Left lung (tissue), 4 donors: ENCODE measurements at regions not wholly inside any gene's neighbourhood (a gene's known extent, or its start where the extent isn't known, plus 50 kb on each side); places are given as distances from the start of the nearest gene placed in this dataset.

Experiments used
- ATAC-seq: fragments of 200-7000 bp; cut with Tn5 transposase; one replicate; pipeline ENCODE4 v1.9.1; 2020; ENCODE audit warnings: moderate library complexity
- DNase-seq, 4 donors: peaks; one replicate each; pipeline ENCODE4 v3.0.0-alpha.2; 2013 to 2020
- H3K27ac ChIP-seq, 2 donors: fragments of 200-600 bp; sonication (generic) in 1 of 2; one replicate each; pipeline versions ENCODE4 v1.5.0 to v1.8.0; 2020 to 2021
- H3K27me3 ChIP-seq, 2 donors: fragments of 200-600 bp; sonication (generic) in 1 of 2; one replicate each; pipeline versions ENCODE4 v1.5.0 to v1.8.0; 2020 to 2021
- H3K36me3 ChIP-seq, 2 donors: fragments of 200-600 bp; sonication (generic) in 1 of 2; one replicate each; pipeline versions ENCODE4 v1.5.0 to v1.8.0; 2020 to 2021
- H3K4me1 ChIP-seq, 2 donors: fragments of 200-600 bp; one replicate each; pipeline ENCODE4 v1.8.0; 2021
- H3K4me3 ChIP-seq, 2 donors: fragments of 200-600 bp; sonication (generic) in 1 of 2; one replicate each; pipeline versions ENCODE4 v1.5.0 to v1.8.0; 2020 to 2021; ENCODE audit warnings: mild to moderate bottlenecking in 1 of 2
- H3K9me3 ChIP-seq, 2 donors: fragments of 200-600 bp; sonication (generic) in 1 of 2; one replicate each; pipeline versions ENCODE4 v1.5.0 to v1.8.0; 2020 to 2021
- intact Hi-C, 2 donors: fragments of 100-400 bp; cut with DNase I; formaldehyde crosslinking; loops; one replicate each; pipeline versions ENCODE4 v1.11.2 to v1.14.2; 2022
- TF ChIP-seq, protein P1 (sequence below), 2 donors: fragments of 200-600 bp; sonication (generic) in 1 of 2; IDR thresholded peaks; one replicate each; pipeline versions ENCODE4 v1.5.0 to v1.8.0; 2021; ENCODE audit warnings: antibody characterized with exemption in 2 of 2
- donor health status: DM: no; HTN: yes; CAD: no.
- donor health status: DM: no; HTN: no; CAD: no.

DNA sequence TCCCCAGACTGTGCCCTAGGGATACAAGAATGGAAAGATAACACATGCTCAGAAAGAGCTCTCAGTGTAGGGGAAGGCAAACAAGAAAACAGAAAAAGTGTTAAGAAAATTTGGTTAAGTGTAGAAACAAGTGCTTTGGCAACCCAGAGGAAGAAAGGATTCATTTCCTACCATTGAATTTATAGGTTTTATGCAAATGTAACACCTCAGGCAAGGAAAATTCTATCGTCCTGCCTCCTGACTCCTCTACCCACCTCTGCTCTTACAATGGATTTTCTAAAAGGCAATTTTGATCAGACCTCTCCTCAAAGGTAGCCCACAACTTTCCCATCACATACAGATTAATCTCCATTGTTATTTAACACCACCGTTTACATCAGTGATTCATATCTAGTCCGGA is 298.7 kb downstream of the RFC3 start:
- no peak overlapping the region for H3K4me3 ChIP-seq
- H3K9me3 ChIP-seq: no peaks in the 10 kb centered on the region
- H3K36me3 ChIP-seq: no peaks in the 10 kb centered on the region
- ATAC-seq (no peak), DNase-seq (no peak)
- TF ChIP-seq, protein P1, sequence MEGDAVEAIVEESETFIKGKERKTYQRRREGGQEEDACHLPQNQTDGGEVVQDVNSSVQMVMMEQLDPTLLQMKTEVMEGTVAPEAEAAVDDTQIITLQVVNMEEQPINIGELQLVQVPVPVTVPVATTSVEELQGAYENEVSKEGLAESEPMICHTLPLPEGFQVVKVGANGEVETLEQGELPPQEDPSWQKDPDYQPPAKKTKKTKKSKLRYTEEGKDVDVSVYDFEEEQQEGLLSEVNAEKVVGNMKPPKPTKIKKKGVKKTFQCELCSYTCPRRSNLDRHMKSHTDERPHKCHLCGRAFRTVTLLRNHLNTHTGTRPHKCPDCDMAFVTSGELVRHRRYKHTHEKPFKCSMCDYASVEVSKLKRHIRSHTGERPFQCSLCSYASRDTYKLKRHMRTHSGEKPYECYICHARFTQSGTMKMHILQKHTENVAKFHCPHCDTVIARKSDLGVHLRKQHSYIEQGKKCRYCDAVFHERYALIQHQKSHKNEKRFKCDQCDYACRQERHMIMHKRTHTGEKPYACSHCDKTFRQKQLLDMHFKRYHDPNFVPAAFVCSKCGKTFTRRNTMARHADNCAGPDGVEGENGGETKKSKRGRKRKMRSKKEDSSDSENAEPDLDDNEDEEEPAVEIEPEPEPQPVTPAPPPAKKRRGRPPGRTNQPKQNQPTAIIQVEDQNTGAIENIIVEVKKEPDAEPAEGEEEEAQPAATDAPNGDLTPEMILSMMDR (IDR thresholded peaks at IDR 0.05): no peak
- intact Hi-C loops: no loop called here
- H3K27me3 ChIP-seq: no peaks in the 10 kb centered on the region
- H3K27ac ChIP-seq: no peak overlapping the region
- no peaks in the 10 kb centered on the region for H3K4me1 ChIP-seq

DNA sequence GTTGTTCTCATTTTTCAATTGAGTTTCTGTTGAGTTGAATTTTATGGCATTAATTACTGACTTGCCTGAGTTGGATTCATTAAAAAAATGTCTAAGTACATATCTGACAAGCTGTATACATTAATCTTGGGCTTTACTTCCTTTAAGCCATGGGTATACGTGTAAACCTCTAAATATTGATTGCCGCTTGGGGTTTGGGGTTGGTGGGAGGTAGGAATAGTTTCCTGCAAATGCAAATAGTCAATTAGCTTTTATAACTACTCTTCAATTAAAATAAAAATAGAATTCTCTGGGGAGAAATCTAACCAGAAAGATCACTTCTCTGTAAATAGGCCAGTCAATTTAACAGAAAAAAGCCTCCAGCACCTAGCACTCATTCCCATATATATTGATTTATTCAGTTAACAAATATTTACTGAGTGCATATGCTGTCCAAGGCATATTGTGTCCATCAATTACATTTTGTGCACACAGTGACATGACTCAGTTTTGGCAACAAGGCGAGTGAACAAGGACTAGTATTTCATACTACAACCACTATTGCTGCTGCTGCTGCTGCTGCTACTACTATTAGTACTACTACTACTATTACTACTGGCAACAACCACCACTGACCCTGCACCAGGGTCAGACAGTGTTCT is 306.8 kb downstream of the RFC3 start:
- no peak overlapping the region for H3K27ac ChIP-seq
- TF ChIP-seq, protein P1 (IDR thresholded peaks at IDR 0.05): no peak
- no peaks in the 10 kb centered on the region for H3K9me3 ChIP-seq
- intact Hi-C loops: no loop called here
- no peak overlapping the region for H3K4me3 ChIP-seq
- ATAC-seq (no peak), DNase-seq (no peak)
- H3K27me3 ChIP-seq: no peaks in the 10 kb centered on the region
- no peaks in the 10 kb centered on the region for H3K4me1 ChIP-seq
- no peaks in the 10 kb centered on the region for H3K36me3 ChIP-seq

DNA sequence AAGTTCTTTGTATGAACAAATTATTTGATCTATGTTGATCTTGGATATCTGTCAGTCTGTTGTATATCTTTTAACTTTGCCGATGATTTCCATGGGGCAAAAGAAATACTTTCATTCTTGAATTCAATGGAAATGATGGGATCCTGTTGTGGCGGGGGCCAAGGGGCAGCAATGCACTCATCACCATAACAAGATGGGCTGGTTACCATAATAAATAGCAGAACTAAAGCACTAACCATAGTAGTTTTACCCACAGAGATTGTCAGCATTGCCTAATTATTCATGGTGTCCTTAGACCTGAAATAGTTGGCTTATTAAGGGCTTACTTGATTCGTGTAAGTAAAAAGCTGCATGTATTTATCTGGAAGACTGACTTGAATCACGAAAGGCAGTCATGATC is 309.6 kb downstream of the RFC3 start:
- Histone ChIP-seq H3K4me3 (no peak overlapping the region), H3K36me3 (no peaks in the 10 kb centered on the region), H3K27me3 (no peaks in the 10 kb centered on the region), H3K4me1 (no peaks in the 10 kb centered on the region), H3K9me3 (no peaks in the 10 kb centered on the region), H3K27ac (no peak overlapping the region)
- DNase-seq (no peak), ATAC-seq (no peak)
- intact Hi-C loops: no loop called here
- TF ChIP-seq, protein P1 (IDR thresholded peaks at IDR 0.05): no peak

DNA sequence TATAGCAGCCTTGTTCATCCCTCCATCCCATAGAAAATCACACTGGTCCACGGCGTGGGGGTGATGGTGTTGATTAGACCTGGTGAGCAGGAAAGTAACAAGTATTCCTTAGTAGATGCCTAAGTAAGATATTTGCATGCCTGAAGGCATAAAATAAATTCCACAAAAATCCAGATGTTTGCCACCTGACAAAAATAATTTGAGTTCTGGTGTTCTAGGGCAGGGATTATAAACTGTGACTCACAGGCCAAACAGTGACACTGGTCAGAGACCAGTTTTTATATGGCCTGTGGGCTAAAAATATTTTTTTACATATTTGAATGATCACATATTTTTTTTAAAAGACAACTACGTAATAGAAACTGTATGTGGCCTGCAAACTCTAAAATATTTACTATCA is 310.7 kb downstream of the RFC3 start:
- TF ChIP-seq, protein P1 (IDR thresholded peaks at IDR 0.05): no peak
- intact Hi-C loops: no loop called here
- H3K4me3 ChIP-seq: no peak overlapping the region
- no peaks in the 10 kb centered on the region for H3K9me3 ChIP-seq
- no peak overlapping the region for H3K27ac ChIP-seq
- no peak for DNase-seq
- H3K36me3 ChIP-seq: no peaks in the 10 kb centered on the region
- no peaks in the 10 kb centered on the region for H3K27me3 ChIP-seq
- no peaks in the 10 kb centered on the region for H3K4me1 ChIP-seq
- no peak for ATAC-seq

DNA sequence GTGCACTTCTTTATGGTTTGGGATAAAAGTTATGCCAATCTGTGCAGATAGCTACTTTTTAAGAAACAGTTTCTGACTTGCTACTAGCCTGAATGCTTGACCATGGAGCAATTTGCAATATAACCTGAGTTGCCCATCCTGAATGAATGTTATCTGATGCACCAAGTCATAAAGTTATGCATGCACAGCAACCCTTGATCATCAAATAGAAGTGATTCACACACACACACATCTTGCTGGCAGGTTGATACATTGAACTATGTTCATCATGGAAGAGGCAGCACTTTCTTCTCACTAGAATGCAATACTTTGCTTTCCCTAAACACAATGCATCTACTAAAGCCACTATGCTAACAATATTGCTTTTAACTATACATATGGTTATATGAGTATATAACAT is 311.5 kb downstream of the RFC3 start:
- H3K9me3 ChIP-seq: no peaks in the 10 kb centered on the region
- no peak for DNase-seq
- H3K27ac ChIP-seq: no peak overlapping the region
- TF ChIP-seq, protein P1 (IDR thresholded peaks at IDR 0.05): no peak
- no peaks in the 10 kb centered on the region for H3K36me3 ChIP-seq
- no peaks in the 10 kb centered on the region for H3K27me3 ChIP-seq
- H3K4me3 ChIP-seq: no peak overlapping the region
- H3K4me1 ChIP-seq: no peaks in the 10 kb centered on the region
- no peak for ATAC-seq
- intact Hi-C loops: no loop called here
